ENCODE measurements at regions not wholly inside any gene's neighbourhood (a gene's known extent, or its start where the extent isn't known, plus 50 kb on each side); places are given as distances from the start of the nearest gene placed in this dataset.
A peak's percentile ranks its signal among the peaks of the same experiment; 100 is the strongest.

DNA sequence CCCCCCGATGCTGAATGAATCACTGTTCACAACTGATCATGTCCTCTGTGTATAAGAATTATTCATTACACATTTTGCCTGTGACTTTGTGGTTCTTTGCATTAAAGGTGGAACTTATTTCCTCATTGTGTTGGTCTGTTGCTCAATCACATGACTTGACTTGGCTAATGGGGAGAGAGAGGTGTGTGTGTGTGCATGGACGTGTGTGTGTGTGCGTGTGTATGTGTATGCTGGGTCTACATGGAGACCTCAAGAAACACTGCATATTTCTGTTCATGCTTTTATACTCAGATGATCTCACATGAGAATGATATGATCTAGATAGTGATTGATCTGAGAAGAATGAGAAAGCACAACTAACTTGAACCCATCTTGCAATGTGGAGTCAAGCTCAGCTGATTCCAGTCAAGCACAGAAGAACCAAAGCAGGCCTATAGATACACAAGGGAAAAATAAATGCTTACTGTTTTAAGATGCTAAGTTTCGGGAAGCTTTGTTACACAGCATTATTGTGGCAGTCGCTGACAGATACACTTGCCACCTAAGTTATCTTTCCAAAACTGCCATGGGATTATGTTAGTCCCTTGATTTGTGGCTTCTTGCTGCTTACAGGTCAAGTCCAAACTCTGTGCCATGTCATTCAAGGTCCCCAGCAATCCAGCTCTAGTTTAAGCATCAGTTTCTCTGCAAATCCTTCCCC is 167.9 kb upstream of the ZFHX3 start:
- Histone ChIP-seq H3K36me3 (ENCODE audit: insufficient read depth, low read depth, low read length) (no peaks in the 10 kb centered on the region), H3K9ac (ENCODE audit: low read depth, low read length) (no peak overlapping the region), H3K4me1 (ENCODE audit: insufficient read depth, low read length) (peaks cover 8% of the 10 kb centered on the region; the same call in 1 of the 2 replicates), H3K9me3 (ENCODE audit: insufficient read depth, low read depth, low read length) (peaks cover 8% of the 10 kb centered on the region; the same call in 1 of the 2 replicates), H3K27ac (ENCODE audit: low read length) (no peak overlapping the region), H3K4me3 (ENCODE audit: low read length) (peak overlapping the region; percentile 9; the same call in 1 of the 2 replicates), H3K27me3 (ENCODE audit: insufficient read depth, low read length) (no peaks in the 10 kb centered on the region)

DNA sequence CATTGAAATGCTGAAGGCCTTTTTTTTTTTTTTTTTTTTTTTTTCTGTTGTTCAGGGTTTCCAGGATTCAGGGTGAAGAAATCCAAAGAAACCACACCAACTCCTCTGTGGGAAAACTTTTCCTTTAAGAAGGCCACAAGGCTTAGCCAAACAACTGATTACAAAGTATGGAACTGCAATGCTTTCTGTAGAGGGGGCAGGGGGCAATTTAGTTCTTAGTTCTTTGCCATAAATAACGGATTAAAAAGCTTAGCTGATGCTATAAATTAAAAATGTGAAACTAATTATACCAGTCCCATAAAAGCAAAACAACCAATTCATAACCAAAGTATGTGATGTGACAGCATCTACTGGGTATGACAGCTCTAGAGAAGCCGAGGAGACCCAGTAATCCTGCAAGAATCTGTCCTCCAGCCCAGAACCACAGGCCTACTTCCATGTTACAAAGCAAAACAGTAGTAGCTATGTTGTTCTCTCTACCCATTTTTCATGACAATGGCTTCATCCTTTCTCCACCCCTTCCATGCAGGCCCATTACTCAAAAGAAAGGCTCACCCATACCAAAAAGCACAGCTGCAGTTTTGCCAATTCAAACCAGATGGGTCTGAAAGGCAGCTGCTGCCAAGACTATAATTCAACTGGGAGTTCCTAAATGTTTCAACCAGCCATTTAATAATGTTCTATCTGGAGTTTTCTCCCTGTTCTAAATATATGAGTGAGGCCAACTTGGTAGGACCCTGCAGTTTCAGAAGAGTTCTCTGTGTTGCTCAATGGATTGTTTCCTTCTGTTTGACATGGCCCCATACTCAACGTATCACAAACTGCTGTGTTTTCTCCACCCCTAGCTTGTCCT is 167.1 kb upstream of the ZFHX3 start:
- Histone ChIP-seq H3K4me1 (ENCODE audit: insufficient read depth, low read length) (peaks cover 8% of the 10 kb centered on the region; the same call in 1 of the 2 replicates), H3K9ac (ENCODE audit: low read depth, low read length) (no peak overlapping the region), H3K27ac (ENCODE audit: low read length) (no peak overlapping the region), H3K27me3 (ENCODE audit: insufficient read depth, low read length) (no peaks in the 10 kb centered on the region), H3K9me3 (ENCODE audit: insufficient read depth, low read depth, low read length) (peaks cover 8% of the 10 kb centered on the region; the same call in 1 of the 2 replicates), H3K4me3 (ENCODE audit: low read length) (no peak overlapping the region), H3K36me3 (ENCODE audit: insufficient read depth, low read depth, low read length) (no peaks in the 10 kb centered on the region)

GRCh38 chr16:73213732-73214455 is 166.0 kb upstream of the ZFHX3 start:
- Histone ChIP-seq H3K27me3 (ENCODE audit: insufficient read depth, low read length) (no peaks in the 10 kb centered on the region), H3K9me3 (ENCODE audit: insufficient read depth, low read depth, low read length) (peaks cover 8% of the 10 kb centered on the region; the same call in 1 of the 2 replicates), H3K4me1 (ENCODE audit: insufficient read depth, low read length) (peaks cover 8% of the 10 kb centered on the region; the same call in 1 of the 2 replicates), H3K36me3 (ENCODE audit: insufficient read depth, low read depth, low read length) (no peaks in the 10 kb centered on the region), H3K27ac (ENCODE audit: low read length) (no peak overlapping the region), H3K4me3 (ENCODE audit: low read length) (no peak overlapping the region), H3K9ac (ENCODE audit: low read depth, low read length) (no peak overlapping the region)

DNA sequence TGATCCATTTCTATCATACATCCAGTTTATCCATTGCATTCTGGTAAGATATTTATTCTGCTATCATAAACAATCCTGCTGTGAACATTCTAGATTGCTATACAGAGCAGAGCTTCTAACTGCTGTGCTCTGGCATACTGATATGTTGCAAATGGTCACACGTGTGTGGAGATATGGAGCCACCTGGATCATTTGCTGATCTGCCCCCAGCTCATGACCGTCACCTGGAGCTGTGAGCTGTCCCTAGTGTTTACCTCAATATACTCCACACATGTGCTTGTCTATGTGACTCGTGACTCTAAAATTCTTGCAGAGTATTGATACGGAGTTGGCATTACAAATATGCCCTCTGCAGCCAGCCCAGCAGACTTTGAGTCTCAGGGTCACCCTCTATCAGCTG is 164.5 kb upstream of the ZFHX3 start:
- peaks cover 8% of the 10 kb centered on the region; the same call in 1 of the 2 replicates for H3K4me1 ChIP-seq (ENCODE audit: insufficient read depth, low read length)
- H3K9ac ChIP-seq (ENCODE audit: low read depth, low read length), result no peak overlapping the region
- H3K36me3 ChIP-seq (ENCODE audit: insufficient read depth, low read depth, low read length), result no peaks in the 10 kb centered on the region
- H3K27me3 ChIP-seq (ENCODE audit: insufficient read depth, low read length), result no peaks in the 10 kb centered on the region
- no peak overlapping the region for H3K27ac ChIP-seq (ENCODE audit: low read length)
- no peak overlapping the region for H3K4me3 ChIP-seq (ENCODE audit: low read length)
- peaks cover 8% of the 10 kb centered on the region; the same call in 1 of the 2 replicates for H3K9me3 ChIP-seq (ENCODE audit: insufficient read depth, low read depth, low read length)

GRCh38 chr16:73210686-73211085 is 162.8 kb upstream of the ZFHX3 start:
- no peak overlapping the region for H3K27ac ChIP-seq (ENCODE audit: low read length)
- H3K4me3 ChIP-seq (ENCODE audit: low read length), result no peak overlapping the region
- no peaks in the 10 kb centered on the region for H3K36me3 ChIP-seq (ENCODE audit: insufficient read depth, low read depth, low read length)
- peaks cover 2% of the 10 kb centered on the region; the same call in 1 of the 2 replicates for H3K9me3 ChIP-seq (ENCODE audit: insufficient read depth, low read depth, low read length)
- H3K9ac ChIP-seq (ENCODE audit: low read depth, low read length), result no peak overlapping the region
- H3K4me1 ChIP-seq (ENCODE audit: insufficient read depth, low read length), result peaks cover 8% of the 10 kb centered on the region; the same call in 1 of the 2 replicates
- no peaks in the 10 kb centered on the region for H3K27me3 ChIP-seq (ENCODE audit: insufficient read depth, low read length)

GRCh38 chr16:73210084-73210483 is 162.2 kb upstream of the ZFHX3 start:
- Histone ChIP-seq H3K27me3 (ENCODE audit: insufficient read depth, low read length) (no peaks in the 10 kb centered on the region), H3K27ac (ENCODE audit: low read length) (no peak overlapping the region), H3K9me3 (ENCODE audit: insufficient read depth, low read depth, low read length) (no peaks in the 10 kb centered on the region), H3K9ac (ENCODE audit: low read depth, low read length) (no peak overlapping the region), H3K36me3 (ENCODE audit: insufficient read depth, low read depth, low read length) (no peaks in the 10 kb centered on the region), H3K4me3 (ENCODE audit: low read length) (no peak overlapping the region), H3K4me1 (ENCODE audit: insufficient read depth, low read length) (peaks cover 4% of the 10 kb centered on the region; the same call in 1 of the 2 replicates)

GRCh38 chr16:73209190-73209589 is 161.3 kb upstream of the ZFHX3 start:
- Histone ChIP-seq H3K36me3 (ENCODE audit: insufficient read depth, low read depth, low read length) (no peaks in the 10 kb centered on the region), H3K9ac (ENCODE audit: low read depth, low read length) (no peak overlapping the region), H3K9me3 (ENCODE audit: insufficient read depth, low read depth, low read length) (no peaks in the 10 kb centered on the region), H3K27me3 (ENCODE audit: insufficient read depth, low read length) (no peaks in the 10 kb centered on the region), H3K4me1 (ENCODE audit: insufficient read depth, low read length) (no peaks in the 10 kb centered on the region), H3K27ac (ENCODE audit: low read length) (no peak overlapping the region), H3K4me3 (ENCODE audit: low read length) (no peak overlapping the region)

GRCh38 chr16:73206151-73206707 is 158.3 kb upstream of the ZFHX3 start:
- Histone ChIP-seq H3K4me3 (ENCODE audit: low read length) (no peak overlapping the region), H3K27ac (ENCODE audit: low read length) (no peak overlapping the region), H3K4me1 (ENCODE audit: insufficient read depth, low read length) (no peaks in the 10 kb centered on the region), H3K9me3 (ENCODE audit: insufficient read depth, low read depth, low read length) (0 out of 2 replicates have a peak, but pooled peaks cover 4% of the 10 kb centered on the region), H3K27me3 (ENCODE audit: insufficient read depth, low read length) (no peaks in the 10 kb centered on the region), H3K9ac (ENCODE audit: low read depth, low read length) (no peak overlapping the region), H3K36me3 (ENCODE audit: insufficient read depth, low read depth, low read length) (no peaks in the 10 kb centered on the region)

GRCh38 chr16:73205153-73205886 is 157.4 kb upstream of the ZFHX3 start:
- no peaks in the 10 kb centered on the region for H3K4me1 ChIP-seq (ENCODE audit: insufficient read depth, low read length)
- H3K4me3 ChIP-seq (ENCODE audit: low read length), result no peak overlapping the region
- H3K36me3 ChIP-seq (ENCODE audit: insufficient read depth, low read depth, low read length), result no peaks in the 10 kb centered on the region
- H3K27me3 ChIP-seq (ENCODE audit: insufficient read depth, low read length), result no peaks in the 10 kb centered on the region
- H3K9ac ChIP-seq (ENCODE audit: low read depth, low read length), result no peak overlapping the region
- 0 out of 2 replicates have a peak, but pooled peaks cover 4% of the 10 kb centered on the region for H3K9me3 ChIP-seq (ENCODE audit: insufficient read depth, low read depth, low read length)
- H3K27ac ChIP-seq (ENCODE audit: low read length), result no peak overlapping the region

DNA sequence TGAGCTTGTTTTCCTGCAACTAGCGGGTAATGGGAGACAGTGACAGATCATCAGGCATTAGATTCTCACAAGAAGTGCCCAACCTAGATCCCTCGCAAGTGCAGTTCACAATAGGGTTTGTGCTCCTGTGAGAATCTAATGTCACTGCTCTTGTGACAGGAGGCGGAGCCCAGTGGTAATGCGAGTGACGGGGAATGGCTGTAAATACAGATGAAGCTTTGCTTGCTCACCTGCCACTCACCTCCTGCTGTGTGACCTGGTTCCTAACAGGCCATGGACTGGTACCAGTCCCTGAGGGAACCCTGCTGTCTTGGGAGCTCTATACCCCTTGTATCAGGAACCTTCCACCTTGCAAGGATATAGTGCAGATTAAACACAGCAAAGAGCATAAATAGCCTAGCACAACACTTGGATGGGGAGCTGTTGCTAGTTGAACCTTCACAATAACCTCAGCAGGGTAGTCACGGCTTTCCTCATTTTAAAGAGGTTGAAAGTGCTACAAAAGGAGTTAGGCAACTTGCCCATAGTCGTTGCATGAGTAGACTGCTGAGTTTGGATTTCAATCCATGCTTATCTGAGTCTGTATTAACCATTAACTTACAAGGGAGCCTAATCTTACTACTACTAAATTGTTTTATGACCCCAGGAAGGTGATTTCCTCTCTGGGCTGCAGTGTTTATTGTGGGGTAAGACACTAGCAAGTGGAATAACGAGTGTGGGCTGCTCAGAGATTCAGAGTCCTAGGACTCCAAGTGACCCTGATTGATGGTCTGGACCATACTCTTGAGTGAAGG is 156.6 kb upstream of the ZFHX3 start:
- H3K4me1 ChIP-seq (ENCODE audit: insufficient read depth, low read length), result no peaks in the 10 kb centered on the region
- H3K36me3 ChIP-seq (ENCODE audit: insufficient read depth, low read depth, low read length), result no peaks in the 10 kb centered on the region
- no peak overlapping the region for H3K9ac ChIP-seq (ENCODE audit: low read depth, low read length)
- H3K27ac ChIP-seq (ENCODE audit: low read length), result no peak overlapping the region
- H3K9me3 ChIP-seq (ENCODE audit: insufficient read depth, low read depth, low read length), result 0 out of 2 replicates have a peak, but pooled peaks cover 4% of the 10 kb centered on the region
- H3K27me3 ChIP-seq (ENCODE audit: insufficient read depth, low read length), result no peaks in the 10 kb centered on the region
- no peak overlapping the region for H3K4me3 ChIP-seq (ENCODE audit: low read length)

All from iPS-20b (cell line).